HG03439 (cell line): ENCODE measurements at regions not wholly inside any gene's neighbourhood (a gene's known extent, or its start where the extent isn't known, plus 50 kb on each side); places are given as distances from the start of the nearest gene placed in this dataset.
"Not testable (repeated sequence)": the region's sequence is repeated elsewhere in the genome, so short reads cannot be mapped to it uniquely, and the experiment has no call there.

Experiments used
- ATAC-seq: cut with Tn5 transposase; IDR thresholded peaks from one replicate; pipeline ENCODE4 v1.9.1; 2021; ENCODE audit warnings: mild to moderate bottlenecking, moderate library complexity; ENCODE audit not compliant: unreplicated experiment

- ATAC-seq, result no peak
Observed at GRCh38 chr9:85487872-85488271, 253.9 kb downstream of the AGTPBP1 start.

- no peak for ATAC-seq
Observed at GRCh38 chr9:85484235-85484634, 257.5 kb downstream of the AGTPBP1 start.

- no peak for ATAC-seq
Observed at GRCh38 chr9:85483208-85483607, 258.5 kb downstream of the AGTPBP1 start.

GRCh38 chr9:85479305-85479704 lies 262.4 kb downstream of the AGTPBP1 start:
- ATAC-seq, result no peak

GRCh38 chr9:85478847-85479246 lies 262.9 kb downstream of the AGTPBP1 start:
- no peak for ATAC-seq

GRCh38 chr9:85474896-85475295 lies 266.9 kb downstream of the AGTPBP1 start:
- ATAC-seq, result not testable (repeated sequence)

- no peak for ATAC-seq
Observed at GRCh38 chr9:85471791-85472190, 270.0 kb downstream of the AGTPBP1 start.

GRCh38 chr9:85469041-85469440 lies 272.7 kb downstream of the AGTPBP1 start:
- no peak for ATAC-seq

GRCh38 chr9:85466834-85467233 lies 274.9 kb downstream of the AGTPBP1 start:
- no peak for ATAC-seq

GRCh38 chr9:85458114-85458864 lies 283.5 kb downstream of the AGTPBP1 start:
- ATAC-seq, result not testable (repeated sequence)

GRCh38 chr9:85453850-85454249 lies 287.9 kb downstream of the AGTPBP1 start:
- ATAC-seq, result no peak

GRCh38 chr9:85452841-85453240 lies 288.9 kb downstream of the AGTPBP1 start:
- no peak for ATAC-seq

- ATAC-seq, result no peak
Observed at GRCh38 chr9:85451680-85452079, 290.1 kb downstream of the AGTPBP1 start.

- ATAC-seq, result no peak
Observed at GRCh38 chr9:85445887-85446286, 295.9 kb downstream of the AGTPBP1 start.

GRCh38 chr9:85444243-85444642 lies 297.5 kb downstream of the AGTPBP1 start:
- no peak for ATAC-seq

- peak; percentile 66 for ATAC-seq
Observed at GRCh38 chr9:85443190-85443598, 298.6 kb downstream of the AGTPBP1 start.

- ATAC-seq, result no peak
Observed at GRCh38 chr9:85439791-85440190, 302.0 kb downstream of the AGTPBP1 start.

- ATAC-seq, result not testable (repeated sequence)
Observed at GRCh38 chr9:85433956-85434355, 307.8 kb downstream of the AGTPBP1 start.

GRCh38 chr9:85433551-85433950 lies 308.2 kb downstream of the AGTPBP1 start:
- ATAC-seq, result not testable (repeated sequence)

GRCh38 chr9:85433046-85433445 lies 308.7 kb downstream of the AGTPBP1 start:
- no peak for ATAC-seq

GRCh38 chr9:85432599-85432998 lies 309.2 kb downstream of the AGTPBP1 start:
- no peak for ATAC-seq

- no peak for ATAC-seq
Observed at GRCh38 chr9:85431339-85432102, 310.2 kb downstream of the AGTPBP1 start.
